ENCODE measurements at regions not wholly inside any gene's neighbourhood (a gene's known extent, or its start where the extent isn't known, plus 50 kb on each side); places are given as distances from the start of the nearest gene placed in this dataset.

DNA sequence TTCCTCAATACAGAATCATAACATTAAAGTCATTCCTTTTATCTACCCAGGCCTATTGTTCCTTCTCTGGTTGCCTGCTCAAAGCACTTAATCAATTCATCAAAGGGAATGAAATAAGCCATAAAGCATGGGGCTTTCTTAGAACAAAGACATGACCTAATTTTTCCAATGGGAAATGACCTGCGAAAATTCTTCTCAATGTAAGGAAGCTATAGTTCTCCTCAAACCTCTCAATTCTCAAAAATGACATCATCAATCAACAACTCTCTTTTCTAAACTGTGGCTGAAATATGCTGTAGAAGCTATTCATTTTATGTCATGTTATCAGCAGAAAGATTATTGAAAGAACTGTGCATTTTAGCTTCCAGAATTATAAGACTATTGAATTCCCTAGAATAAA lies 116.0 kb upstream of the PTPRR start:
- TF ChIP-seq ESRRA (CRISPR knock-in tag; IDR thresholded peaks at IDR 0.05; ENCODE audit: low read depth) (no peak), ZNF609 (CRISPR knock-in tag; IDR thresholded peaks at IDR 0.05; ENCODE audit: borderline replicate concordance) (no peak), CBX5 (CRISPR knock-in tag; IDR thresholded peaks at IDR 0.05; ENCODE audit: borderline replicate concordance) (no peak), ZSCAN22 (CRISPR knock-in tag; IDR thresholded peaks at IDR 0.05) (no peak), CAMTA2 (CRISPR knock-in tag; IDR thresholded peaks at IDR 0.05; ENCODE audit: borderline replicate concordance) (no peak), MATR3 (CRISPR knock-in tag; IDR thresholded peaks at IDR 0.05) (no peak), ZNF142 (CRISPR knock-in tag; IDR thresholded peaks at IDR 0.05) (no peak), EZH2 (conservative IDR thresholded peaks at IDR 0.05; ENCODE audit: low read depth, low read length) (no peak), HNF4G (IDR thresholded peaks at IDR 0.05; ENCODE audit: borderline replicate concordance, low read depth, low read length) (no peak), HNF4G (CRISPR knock-in tag; IDR thresholded peaks at IDR 0.05; ENCODE audit: borderline replicate concordance, low read depth) (no peak)
- TF ChIP-seq, protein P1, sequence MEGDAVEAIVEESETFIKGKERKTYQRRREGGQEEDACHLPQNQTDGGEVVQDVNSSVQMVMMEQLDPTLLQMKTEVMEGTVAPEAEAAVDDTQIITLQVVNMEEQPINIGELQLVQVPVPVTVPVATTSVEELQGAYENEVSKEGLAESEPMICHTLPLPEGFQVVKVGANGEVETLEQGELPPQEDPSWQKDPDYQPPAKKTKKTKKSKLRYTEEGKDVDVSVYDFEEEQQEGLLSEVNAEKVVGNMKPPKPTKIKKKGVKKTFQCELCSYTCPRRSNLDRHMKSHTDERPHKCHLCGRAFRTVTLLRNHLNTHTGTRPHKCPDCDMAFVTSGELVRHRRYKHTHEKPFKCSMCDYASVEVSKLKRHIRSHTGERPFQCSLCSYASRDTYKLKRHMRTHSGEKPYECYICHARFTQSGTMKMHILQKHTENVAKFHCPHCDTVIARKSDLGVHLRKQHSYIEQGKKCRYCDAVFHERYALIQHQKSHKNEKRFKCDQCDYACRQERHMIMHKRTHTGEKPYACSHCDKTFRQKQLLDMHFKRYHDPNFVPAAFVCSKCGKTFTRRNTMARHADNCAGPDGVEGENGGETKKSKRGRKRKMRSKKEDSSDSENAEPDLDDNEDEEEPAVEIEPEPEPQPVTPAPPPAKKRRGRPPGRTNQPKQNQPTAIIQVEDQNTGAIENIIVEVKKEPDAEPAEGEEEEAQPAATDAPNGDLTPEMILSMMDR (CRISPR knock-in tag; IDR thresholded peaks at IDR 0.05): no peak
- TF ChIP-seq, protein P2, sequence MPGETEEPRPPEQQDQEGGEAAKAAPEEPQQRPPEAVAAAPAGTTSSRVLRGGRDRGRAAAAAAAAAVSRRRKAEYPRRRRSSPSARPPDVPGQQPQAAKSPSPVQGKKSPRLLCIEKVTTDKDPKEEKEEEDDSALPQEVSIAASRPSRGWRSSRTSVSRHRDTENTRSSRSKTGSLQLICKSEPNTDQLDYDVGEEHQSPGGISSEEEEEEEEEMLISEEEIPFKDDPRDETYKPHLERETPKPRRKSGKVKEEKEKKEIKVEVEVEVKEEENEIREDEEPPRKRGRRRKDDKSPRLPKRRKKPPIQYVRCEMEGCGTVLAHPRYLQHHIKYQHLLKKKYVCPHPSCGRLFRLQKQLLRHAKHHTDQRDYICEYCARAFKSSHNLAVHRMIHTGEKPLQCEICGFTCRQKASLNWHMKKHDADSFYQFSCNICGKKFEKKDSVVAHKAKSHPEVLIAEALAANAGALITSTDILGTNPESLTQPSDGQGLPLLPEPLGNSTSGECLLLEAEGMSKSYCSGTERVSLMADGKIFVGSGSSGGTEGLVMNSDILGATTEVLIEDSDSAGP (CRISPR knock-in tag; IDR thresholded peaks at IDR 0.05; ENCODE audit: borderline replicate concordance): no peak
